Testis (tissue), 2 donors: ENCODE measurements at regions not wholly inside any gene's neighbourhood (a gene's known extent, or its start where the extent isn't known, plus 50 kb on each side); places are given as distances from the start of the nearest gene placed in this dataset.

Experiments
- CTCF ChIP-seq, 3 experiments: fragments of 450-650 bp in 2 of 3; fragments of 200-600 bp in 1 of 3; sonication (generic) in 1 of 3; IDR thresholded peaks; one replicate each; pipeline ENCODE4 v1.5.1; 2016 to 2019; ENCODE audit warnings: antibody characterized with exemption in 3 of 3, mild to moderate bottlenecking in 2 of 3, moderate library complexity in 1 of 3
- POLR2A ChIP-seq: fragments of 450-650 bp; IDR thresholded peaks from one replicate; pipeline ENCODE4 v1.6.1; 2017; ENCODE audit warnings: antibody characterized with exemption, mild to moderate bottlenecking, moderate library complexity

GRCh38 chr10:20688797-20689544 is 208.1 kb downstream of the NEBL start:
- TF ChIP-seq CTCF (IDR thresholded peaks at IDR 0.05) (no peak), POLR2A (no peak)
